ENCODE measurements at regions not wholly inside any gene's neighbourhood (a gene's known extent, or its start where the extent isn't known, plus 50 kb on each side); places are given as distances from the start of the nearest gene placed in this dataset.
"Not testable (repeated sequence)": the region's sequence is repeated elsewhere in the genome, so short reads cannot be mapped to it uniquely, and the experiment has no call there.

DNA sequence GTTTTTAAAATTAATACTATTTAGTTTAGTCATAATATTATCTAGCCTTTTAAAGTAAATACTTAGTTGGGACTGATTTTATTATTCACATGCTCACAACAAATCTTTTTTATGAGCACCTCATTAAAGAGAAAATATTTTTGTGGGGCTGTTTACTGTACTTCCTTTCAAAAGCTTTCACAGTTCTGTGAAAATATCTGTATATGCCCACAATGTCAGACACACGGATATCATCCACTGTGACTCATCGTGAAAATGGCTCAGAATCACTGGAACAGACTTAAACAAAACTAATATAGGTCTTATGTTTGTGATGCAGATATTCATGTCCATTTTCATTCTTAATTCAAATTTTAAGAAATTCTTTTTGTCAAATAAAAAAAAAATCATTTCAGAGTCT, 305.2 kb downstream of the RAB38 start:
- no peak for DNase-seq (ENCODE audit: low spot score)

DNA sequence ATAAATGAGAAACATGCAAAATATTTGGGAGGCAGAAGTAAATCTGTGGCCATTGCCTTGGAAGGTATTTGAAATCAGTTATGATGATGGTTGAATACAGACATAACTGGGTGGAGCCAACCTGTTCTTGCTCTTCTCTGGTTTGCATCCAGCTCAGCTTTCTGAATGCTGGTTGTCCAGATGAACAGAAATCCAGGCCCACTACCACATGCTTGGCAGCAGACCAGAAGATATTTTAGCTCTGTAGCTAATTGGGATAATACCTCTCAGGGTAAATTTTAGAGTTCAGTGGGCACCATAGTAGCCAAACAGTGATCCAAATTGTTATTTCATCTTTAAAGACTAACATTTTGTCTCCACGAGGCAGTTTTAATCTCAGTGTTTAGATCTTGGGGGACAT, 308.3 kb downstream of the RAB38 start:
- no peak for DNase-seq (ENCODE audit: low spot score)

DNA sequence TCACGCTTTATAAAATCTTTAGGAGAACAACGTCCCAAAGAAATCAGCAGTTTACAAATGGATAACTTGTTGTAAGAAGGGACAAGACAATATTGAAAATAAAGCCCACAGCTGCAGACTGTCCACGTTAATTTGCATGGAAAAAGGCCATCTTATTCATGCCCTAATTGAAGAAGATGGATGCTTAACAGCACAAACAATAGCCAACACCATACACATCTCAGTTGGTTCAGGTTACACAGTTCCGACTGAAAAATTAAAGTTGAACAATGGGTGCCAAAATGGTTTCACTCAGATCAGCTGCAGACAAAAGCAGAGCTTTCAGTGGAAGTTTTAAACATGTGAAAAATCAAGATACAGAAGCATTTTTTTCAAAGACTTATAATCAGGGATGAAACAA, 314.2 kb downstream of the RAB38 start:
- no peak for DNase-seq (ENCODE audit: low spot score)

DNA sequence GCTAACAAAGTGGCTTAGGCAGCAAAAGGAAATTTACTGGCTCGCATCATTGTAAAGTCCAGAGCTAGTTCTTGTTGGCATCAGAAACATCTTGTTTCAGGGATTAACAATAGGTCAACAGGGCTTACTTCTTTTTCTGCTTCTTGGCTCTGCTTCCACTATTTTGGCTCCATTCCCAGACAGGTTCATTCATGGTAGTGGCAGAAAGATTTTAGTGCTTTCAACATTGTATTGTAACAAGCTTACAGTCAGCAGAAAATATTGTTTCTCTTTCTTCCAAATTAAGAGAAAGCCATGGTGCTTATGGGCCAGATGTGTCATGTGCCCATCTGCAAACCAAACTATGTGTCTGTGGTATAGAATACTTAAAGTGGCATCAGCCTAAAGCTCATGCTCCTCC, 315.6 kb downstream of the RAB38 start:
- DNase-seq (ENCODE audit: low spot score), result no peak

DNA sequence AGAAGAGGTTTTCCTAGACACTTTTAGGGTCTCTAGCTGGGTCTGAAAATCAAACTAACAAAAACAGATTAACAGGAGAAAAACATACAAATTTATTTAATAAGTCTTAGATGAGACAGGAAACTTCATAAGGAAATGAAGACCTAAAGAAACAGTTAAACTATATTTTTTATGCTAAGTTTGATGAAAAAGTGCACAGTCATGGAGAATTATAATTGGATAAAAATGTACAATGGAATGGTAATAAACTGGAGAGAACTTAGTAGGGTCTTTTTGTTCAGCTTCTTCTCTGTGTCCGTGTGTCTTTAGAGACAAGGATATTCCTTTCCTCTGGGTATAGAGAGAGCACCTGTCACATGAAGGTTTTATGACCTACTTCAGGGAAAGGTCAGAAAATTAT, 323.4 kb downstream of the RAB38 start:
- DNase-seq (ENCODE audit: low spot score), result no peak

DNA sequence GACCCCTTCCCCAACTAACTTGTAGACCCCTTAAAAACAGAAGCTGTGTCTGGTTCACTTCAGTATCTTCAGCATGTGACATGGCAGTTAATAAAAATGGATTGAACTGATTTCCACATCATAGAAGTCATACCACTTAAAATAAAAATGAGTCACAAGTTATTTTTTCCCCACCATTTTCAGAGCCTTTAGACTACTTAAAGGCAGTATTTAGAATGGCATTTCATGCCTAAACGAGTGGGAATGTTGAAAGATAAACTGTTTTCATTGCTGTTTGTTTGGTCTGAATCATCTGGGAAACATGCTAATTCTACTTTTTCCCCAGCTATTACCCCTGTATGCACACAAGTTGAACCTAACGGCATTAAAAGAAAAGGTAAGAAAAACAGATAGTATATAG, 324.0 kb downstream of the RAB38 start:
- DNase-seq (ENCODE audit: low spot score), result peak; percentile 1

DNA sequence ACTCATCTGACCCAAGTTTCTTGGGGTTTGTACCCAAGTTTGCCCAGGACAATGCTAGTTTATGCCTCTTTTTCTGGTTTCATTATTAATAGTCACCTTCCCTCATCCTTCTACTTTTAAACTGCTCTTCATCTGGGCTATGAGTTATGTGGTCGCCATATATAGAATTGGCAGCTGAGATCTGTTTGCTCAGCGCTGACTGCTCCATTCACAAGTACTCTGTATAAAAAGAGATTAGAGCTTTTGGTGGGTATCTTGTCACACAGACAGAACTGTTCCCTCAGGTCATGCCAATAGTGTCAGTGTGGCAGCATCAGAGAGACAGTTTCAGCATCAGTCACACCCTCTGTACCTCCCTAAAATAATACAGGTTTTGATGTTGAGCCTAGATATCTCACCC, 326.0 kb downstream of the RAB38 start:
- DNase-seq (ENCODE audit: low spot score), result no peak

DNA sequence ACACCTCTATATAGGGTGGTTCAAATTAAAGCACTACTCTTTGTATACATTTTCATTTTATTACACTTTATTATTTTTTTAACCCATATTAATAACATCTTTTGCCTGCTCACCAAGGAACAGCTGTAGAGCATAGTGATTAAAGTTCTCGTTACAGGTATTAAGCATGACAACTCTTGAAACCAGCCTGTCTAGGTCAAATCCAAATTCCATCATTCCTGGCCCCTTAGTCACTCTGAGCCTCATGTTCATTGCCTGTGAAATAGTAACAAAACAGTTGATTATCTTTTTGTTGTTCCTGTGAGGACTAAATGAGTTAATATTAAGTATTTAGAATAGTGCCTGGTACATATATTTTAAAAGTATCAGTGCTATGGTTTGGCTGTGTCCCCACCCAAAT, 334.5 kb downstream of the RAB38 start:
- DNase-seq (ENCODE audit: low spot score), result no peak

DNA sequence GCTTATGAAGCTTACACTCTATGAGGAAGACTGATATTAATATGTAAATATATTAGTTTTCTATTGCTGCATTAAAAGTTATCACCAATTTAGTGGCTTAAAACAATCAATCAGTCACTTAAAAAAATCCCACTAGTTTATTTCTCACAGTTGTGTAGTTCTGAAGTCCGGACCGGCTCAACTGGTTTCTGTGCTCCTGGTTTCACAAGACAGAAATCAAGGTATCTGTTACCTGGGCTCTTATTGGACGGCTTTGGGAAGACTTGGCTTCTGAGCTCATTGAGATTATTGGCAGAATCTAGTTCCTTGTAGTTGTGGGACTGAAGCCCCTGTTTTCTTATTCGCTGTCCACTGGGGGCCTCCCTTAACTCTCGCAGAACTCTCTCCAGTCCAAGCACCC, 343.0 kb downstream of the RAB38 start:
- no peak for DNase-seq (ENCODE audit: low spot score)

DNA sequence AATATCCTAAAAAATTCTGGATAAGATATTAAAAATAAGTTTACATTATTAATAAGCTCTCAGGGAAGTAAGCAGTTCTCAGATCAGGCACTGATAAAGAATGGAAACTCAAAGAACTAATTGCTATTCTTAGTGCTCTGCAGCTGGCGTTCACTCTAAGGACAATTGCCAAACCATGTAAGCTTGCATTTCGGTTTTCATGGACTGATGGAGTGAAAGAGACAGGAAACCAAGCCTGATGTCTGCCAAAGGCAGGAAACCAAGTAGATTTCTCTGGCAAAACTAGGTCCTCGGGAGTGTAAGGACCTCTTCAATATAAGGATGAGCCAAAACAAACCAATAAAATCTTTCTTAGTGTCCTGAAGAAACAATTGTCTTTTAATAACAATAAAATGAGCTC, 355.2 kb downstream of the RAB38 start:
- DNase-seq (ENCODE audit: low spot score), result no peak

DNA sequence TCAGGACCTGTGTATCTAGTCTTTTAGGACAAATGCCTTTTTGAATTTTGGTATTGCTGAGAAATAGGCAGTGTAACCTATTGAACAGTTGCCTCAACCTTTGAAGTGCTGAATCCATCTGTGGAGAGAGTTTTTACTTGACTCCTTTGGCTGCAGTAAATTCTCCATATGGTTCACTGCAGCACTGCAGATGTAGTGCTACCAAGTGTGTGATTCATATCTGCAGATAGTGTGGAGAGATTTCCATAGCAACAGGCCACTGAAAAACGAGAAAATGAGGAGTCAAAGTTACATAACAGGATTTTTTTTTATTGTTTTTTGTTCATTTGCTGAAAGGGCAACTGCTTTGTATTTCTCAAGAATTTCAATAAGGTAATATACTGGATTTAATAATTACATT, 356.1 kb downstream of the RAB38 start:
- no peak for DNase-seq (ENCODE audit: low spot score)

DNA sequence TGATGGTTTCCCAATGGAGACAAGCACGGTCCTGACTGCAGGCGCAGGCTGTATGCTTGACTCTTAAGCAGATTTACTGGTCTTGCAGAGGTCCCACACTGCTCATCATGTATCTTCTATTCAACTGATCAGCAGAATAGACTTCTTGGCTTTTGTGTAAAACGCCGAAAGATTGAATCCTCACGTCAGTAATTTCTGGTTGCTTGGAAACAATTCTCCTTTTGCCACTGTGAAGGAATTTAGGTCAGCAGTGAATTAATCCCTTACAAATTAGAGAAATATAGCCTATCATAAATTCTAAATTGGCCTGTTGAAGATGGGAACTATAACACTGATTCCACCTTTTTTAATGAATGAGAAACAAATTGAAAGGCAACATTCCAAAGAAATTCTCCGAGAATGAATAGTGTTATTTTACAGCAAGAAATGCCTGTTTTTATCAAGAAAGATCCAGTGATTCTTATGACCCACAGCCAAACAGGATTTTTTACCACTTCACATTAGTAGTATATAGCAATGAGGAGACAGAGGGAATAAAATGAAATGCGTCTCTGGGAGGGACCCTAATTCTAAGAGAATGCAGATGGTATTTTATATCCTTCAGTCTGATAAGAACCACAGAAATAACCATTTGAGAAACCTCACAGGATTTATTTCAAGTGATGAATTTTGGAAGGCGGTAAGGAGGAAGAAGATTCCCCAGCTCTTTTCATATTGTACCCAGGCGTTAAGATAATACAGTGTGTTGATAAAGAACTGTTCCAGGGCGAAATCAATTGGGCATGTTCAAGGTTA, 362.5 kb downstream of the RAB38 start:
- no peak for DNase-seq (ENCODE audit: low spot score)

DNA sequence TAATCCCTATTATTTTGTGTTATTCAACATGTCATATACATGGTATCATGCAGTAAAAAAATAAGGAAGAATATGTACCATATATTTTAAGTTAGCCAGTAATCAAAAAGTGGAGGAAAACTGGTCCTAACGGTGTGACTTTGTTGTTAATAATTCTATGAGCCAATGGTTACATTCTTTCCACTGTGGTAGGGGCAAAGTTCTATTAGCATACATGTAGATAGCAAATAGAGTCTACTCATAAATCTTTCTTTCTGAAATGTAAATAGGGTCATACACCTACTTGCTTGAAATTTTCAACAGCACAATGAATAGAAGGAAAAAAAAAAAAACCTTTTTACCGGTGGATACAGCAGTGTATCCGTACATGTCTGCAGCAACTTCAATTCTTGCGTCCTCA, 364.8 kb downstream of the RAB38 start:
- DNase-seq (ENCODE audit: low spot score), result no peak

DNA sequence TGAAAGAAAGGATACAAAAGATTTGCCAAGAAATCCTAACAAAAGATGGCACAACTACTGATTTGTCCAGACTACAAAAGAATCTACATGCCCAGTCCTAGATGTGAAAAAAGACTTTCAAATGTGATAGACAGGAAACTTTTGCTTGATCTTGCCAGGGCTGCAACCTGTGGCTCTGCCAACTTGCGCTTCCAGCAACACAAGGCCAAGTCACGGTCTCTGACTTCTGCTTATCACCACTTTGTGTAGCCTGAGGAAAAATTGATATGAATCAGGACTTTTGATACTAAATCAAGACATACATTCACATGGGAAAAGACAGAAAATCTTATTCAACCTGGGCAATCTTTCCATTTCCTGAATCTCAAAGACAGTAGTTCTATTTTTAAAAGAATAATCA, 366.0 kb downstream of the RAB38 start:
- no peak for DNase-seq (ENCODE audit: low spot score)

DNA sequence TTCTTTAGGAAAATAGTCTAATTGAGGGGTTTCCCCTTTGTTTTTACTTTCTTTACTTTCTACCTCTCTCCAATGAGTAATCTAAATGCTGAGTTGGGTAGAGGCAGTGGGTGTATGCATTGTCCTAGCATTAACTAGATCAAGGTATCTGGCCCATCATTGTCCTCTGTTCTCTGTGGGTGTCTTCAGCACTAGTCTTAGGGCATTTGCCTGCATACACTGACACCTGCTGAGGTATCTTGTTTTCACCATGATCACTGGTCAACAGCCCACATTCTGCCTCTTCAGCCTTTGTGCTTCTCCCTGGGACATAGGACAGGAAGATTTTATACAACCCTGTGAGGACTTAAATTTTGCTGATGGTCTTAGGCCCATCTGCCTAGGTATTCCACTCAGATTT, 371.1 kb downstream of the RAB38 start:
- DNase-seq (ENCODE audit: low spot score), result no peak

DNA sequence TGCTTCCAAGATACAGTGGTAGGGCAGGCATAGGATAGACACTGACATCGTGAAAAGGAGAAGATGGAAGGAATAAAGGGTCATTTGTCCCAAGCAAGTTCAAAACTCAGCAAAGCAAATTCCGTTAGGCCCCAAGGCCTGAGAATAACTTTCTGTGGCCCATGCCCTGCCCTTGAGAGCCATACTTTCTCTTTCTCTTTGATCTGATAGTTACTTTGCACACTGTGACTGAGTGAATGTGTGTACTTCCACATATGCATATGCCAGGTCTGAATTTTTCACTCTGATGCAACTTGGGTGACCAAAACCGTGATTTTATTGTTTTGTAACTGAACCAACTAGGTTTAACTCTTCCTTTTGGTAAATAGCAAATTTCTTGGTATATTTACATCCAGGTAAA, 371.5 kb downstream of the RAB38 start:
- no peak for DNase-seq (ENCODE audit: low spot score)

DNA sequence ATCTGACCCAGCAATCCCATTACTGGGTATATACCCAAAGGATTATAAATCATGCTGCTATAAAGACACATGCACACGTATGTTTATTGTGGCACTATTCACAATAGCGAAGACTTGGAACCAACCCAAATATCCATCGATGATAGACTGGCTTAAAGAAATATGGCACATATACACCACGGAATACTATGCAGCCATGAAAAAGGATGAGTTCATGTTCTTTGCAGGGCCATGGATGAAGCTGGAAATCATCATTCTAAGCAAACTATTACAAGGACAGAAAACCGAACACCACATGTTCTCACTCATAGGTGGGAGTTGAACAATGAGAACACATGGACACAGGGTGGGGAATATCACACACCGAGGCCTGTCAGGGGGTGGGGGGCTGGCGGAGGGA, 390.4 kb downstream of the RAB38 start:
- not testable (repeated sequence) for DNase-seq (ENCODE audit: low spot score)

DNA sequence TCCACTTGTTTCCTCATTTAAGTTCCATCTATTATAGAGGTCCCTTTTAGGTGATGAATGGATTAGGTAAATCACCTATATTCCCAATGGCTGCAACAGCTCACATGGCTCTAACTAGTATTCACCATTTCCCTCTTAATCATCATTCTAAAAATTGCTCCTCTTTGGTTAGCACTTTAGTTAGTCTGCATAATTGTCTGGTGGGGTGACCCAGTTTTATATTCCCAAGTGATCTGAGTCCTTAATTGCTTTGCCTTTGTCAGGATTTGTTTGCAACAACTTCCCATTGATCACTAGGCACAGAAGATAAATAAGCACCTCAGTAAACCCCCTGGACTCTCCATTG, 395.2 kb downstream of the RAB38 start:
- no peak for DNase-seq (ENCODE audit: low spot score)

DNA sequence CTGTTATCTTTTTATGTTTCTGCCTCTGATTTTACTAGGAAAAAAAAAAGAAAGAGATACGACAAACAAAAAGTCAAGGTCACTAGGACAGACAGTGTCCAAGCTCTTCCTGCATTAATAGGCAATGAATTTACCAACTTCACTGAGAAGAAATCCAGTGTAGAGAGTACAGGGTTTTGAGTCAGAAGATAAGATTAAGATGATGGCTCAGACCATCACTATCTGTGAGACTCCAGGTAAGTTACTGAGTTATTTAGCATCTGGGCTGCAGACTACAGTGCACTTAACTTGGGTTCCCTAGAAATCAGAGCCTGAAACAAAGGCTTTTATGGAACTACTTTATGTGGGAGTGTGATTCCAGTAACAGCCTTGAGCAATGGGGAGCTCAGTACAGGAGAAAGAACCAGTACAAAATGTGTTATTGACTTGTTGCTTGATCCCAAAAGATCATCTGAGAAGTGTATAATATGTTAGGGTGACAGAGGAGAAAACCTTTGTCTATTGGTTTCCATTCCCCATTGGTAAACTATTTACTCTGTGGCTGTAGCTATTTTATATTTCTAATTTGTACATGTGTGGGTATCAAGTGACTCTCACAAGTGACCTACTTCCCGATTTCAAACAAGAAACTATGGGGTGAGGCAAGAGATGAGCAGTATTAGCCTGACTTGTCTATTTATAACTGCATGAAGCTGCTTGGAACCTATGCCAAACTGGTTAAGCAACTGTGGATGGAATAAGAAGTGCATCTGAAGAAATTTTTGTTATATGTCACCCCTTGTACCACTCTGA, 395.8 kb downstream of the RAB38 start:
- no peak for DNase-seq (ENCODE audit: low spot score)

DNA sequence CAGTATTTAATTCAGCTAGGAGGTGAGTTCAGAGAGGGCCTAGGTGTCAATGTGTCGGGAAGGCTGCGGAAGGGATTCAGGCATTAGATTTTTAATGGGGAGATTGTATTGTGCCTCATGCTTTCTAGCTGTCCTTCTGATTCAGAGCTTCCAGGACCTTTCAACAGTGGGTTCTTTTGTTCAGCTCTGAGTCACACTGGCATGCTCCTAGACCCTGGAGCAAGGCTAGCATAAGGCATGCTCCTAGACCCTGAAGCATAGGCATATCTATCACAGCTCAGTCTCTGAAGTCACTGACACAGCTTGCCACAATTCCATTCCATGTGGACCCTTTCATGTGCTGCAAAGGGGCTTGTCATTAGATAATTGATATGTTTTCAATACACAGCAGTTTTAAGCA, 396.9 kb downstream of the RAB38 start:
- no peak for DNase-seq (ENCODE audit: low spot score)

DNA sequence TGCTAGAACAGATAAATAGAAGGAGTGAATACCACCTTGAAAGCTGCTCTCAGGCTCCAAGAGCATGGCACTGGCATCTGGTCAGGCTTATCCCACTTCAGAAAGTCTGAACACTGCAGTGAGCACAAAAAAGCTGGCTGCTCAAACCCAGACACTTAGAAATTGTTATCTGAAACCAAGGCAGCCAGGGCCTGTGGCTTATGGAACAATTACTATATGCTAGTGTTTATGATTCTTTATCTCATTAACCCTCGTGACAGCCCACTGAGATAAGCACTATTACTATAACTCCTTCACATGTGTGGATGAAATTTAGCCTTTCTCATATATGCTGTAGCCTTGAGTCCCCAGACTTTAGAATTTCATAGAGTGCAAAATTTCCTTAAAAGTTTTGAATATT, 400.2 kb downstream of the RAB38 start:
- no peak for DNase-seq (ENCODE audit: low spot score)

DNA sequence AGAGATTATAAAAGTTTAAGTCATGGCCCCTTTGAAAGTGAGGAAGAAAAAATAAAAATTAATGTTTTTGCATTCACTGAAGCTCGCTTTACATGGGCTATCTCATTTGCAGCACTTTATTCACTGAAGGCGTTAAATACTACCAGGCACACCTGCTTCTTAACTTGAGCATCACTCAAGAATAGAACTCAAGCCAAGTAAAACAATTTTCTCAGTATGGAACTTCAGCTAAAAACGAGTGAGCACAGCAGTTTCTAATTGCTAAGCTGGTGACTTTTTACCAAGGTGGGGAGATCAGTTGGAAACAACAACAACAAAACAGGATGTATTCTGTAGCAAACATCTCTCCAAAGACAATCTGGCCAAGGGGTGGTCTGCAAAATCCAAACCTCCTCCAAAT, 405.6 kb downstream of the RAB38 start:
- no peak for DNase-seq (ENCODE audit: low spot score)

DNA sequence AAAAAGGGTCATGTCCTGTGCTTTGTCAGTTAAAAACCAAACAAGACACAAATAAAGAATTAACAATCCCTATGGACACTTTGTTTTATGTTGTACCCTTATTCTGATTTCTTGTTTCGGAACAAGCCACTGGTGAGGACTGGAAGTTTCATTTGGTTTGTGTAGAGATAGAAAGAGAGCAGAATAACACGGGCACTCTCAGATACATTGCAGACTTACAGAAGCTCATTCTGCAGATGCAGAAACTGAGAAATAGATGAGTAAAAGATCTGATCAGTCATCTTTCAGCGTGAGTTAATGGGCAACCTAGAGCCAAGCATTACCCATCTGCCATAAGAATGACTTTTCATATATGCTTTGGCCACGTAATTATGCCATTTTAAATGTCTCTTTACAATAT, 407.6 kb downstream of the RAB38 start:
- no peak for DNase-seq (ENCODE audit: low spot score)

DNA sequence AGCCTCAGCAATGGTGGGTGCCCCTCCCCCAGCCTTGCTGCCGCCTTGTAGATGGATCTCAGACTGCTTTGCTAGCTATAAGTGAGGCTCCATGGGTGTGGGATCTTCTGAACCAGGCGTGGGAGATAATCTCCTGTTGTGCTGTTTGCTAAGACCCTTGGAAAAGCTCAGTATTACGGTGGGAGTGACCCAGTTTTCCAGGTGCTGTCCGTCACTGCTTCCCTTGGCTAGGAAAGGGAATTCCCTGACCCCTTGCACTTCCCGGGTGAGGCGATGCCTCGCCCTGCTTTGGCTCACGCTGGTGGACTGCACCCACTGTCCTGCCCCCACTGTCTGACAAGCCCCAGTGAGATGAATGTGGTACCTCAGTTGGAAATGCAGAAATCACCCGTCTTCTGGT, 411.2 kb downstream of the RAB38 start:
- DNase-seq (ENCODE audit: low spot score), result not testable (repeated sequence)
